Left lobe of liver (tissue), 2 donors: ENCODE measurements at regions not wholly inside any gene's neighbourhood (a gene's known extent, or its start where the extent isn't known, plus 50 kb on each side); places are given as distances from the start of the nearest gene placed in this dataset.
A peak's percentile ranks its signal among the peaks of the same experiment; 100 is the strongest.
"Not testable (repeated sequence)": the region's sequence is repeated elsewhere in the genome, so short reads cannot be mapped to it uniquely, and the experiment has no call there.

ENCODE experiments used
- ATAC-seq: fragments of 200-7000 bp; cut with Tn5 transposase; one replicate; pipeline ENCODE4 v1.9.1; 2020; ENCODE audit warnings: mild to moderate bottlenecking, moderate library complexity
- DNase-seq: peaks from one replicate; pipeline ENCODE4 v3.0.0-alpha.2; 2020; ENCODE audit warnings: low spot score
- donor health status: DM: no; HTN: no; CAD: no; lungs with moderate emphysema.
- donor health status: DM: no; HTN: yes; CAD: no.

GRCh38 chr4:112940336-112940735, 109.1 kb upstream of the ANK2 start:
- DNase-seq (no peak), ATAC-seq (no peak)

- DNase-seq (no peak), ATAC-seq (no peak)
Observed at GRCh38 chr4:112942077-112942476, 107.4 kb upstream of the ANK2 start.

GRCh38 chr4:112942997-112943396, 106.5 kb upstream of the ANK2 start:
- no peak for ATAC-seq

GRCh38 chr4:112944006-112944405, 105.4 kb upstream of the ANK2 start:
- ATAC-seq (no peak), DNase-seq (no peak)

More at GRCh38 chr4:112942997-112943396, 106.5 kb upstream of the ANK2 start:
- no peak for DNase-seq

- no peak for ATAC-seq
- DNase-seq: no peak
Observed at GRCh38 chr4:112946127-112946526, 103.3 kb upstream of the ANK2 start.

- no peak for DNase-seq
- ATAC-seq: no peak
Observed at GRCh38 chr4:112947616-112948015, 101.8 kb upstream of the ANK2 start.

GRCh38 chr4:112951362-112952312, 97.8 kb upstream of the ANK2 start:
- DNase-seq (no peak), ATAC-seq (peak; percentile 62)

GRCh38 chr4:112952313-112952700, 97.1 kb upstream of the ANK2 start:
- no peak for ATAC-seq
- DNase-seq: no peak

- ATAC-seq (no peak), DNase-seq (no peak)
Observed at GRCh38 chr4:112953262-112953661, 96.2 kb upstream of the ANK2 start.

GRCh38 chr4:112954286-112954685, 95.2 kb upstream of the ANK2 start:
- DNase-seq (no peak), ATAC-seq (no peak)

GRCh38 chr4:112956484-112956896, 93.0 kb upstream of the ANK2 start:
- DNase-seq (no peak), ATAC-seq (no peak)

GRCh38 chr4:112957764-112958163, 91.7 kb upstream of the ANK2 start:
- ATAC-seq, DNase-seq: not testable (repeated sequence)

- DNase-seq (no peak), ATAC-seq (no peak)
Observed at GRCh38 chr4:112966701-112967488, 82.6 kb upstream of the ANK2 start.

- DNase-seq (no peak), ATAC-seq (no peak)
Observed at GRCh38 chr4:112968451-112969159, 80.8 kb upstream of the ANK2 start.

GRCh38 chr4:112970903-112971302, 78.5 kb upstream of the ANK2 start:
- no peak for DNase-seq
- no peak for ATAC-seq

- ATAC-seq (no peak), DNase-seq (no peak)
Observed at GRCh38 chr4:112973750-112974251, 75.7 kb upstream of the ANK2 start.

- DNase-seq (no peak), ATAC-seq (no peak)
Observed at GRCh38 chr4:112975567-112976355, 73.7 kb upstream of the ANK2 start.

GRCh38 chr4:112978691-112979472, 70.6 kb upstream of the ANK2 start:
- DNase-seq (no peak), ATAC-seq (no peak)

GRCh38 chr4:112979881-112980421, 69.5 kb upstream of the ANK2 start:
- DNase-seq (no peak), ATAC-seq (no peak)
